Upper lobe of left lung (tissue), 4 donors: ENCODE measurements at regions not wholly inside any gene's neighbourhood (a gene's known extent, or its start where the extent isn't known, plus 50 kb on each side); places are given as distances from the start of the nearest gene placed in this dataset.

Experiments
- EP300 ChIP-seq, 4 donors: sonication (generic); formaldehyde crosslinking; IDR thresholded peaks; one replicate each; pipeline ENCODE4 v1.5.1; 2017; ENCODE audit warnings: antibody characterized with exemption in 4 of 4, control low read depth in 2 of 4
- POLR2A ChIP-seq, 4 donors: fragments of 450-650 bp; IDR thresholded peaks; one replicate each; pipeline ENCODE4 v1.5.1; 2016 to 2017; ENCODE audit warnings: antibody characterized with exemption in 4 of 4, mild to moderate bottlenecking in 2 of 4
- POLR2AphosphoS5 ChIP-seq, 2 donors: sonication (generic); formaldehyde crosslinking; IDR thresholded peaks; one replicate each; pipeline ENCODE4 v1.5.1; 2017; ENCODE audit warnings: antibody characterized with exemption in 2 of 2
- TF ChIP-seq, protein P1 (sequence below), 6 experiments: fragments of 450-650 bp in 4 of 6; fragments of 200-600 bp in 2 of 6; sonication (generic) in 2 of 6; IDR thresholded peaks; one replicate each; pipeline ENCODE4 v1.5.1; 2016 to 2019; ENCODE audit warnings: antibody characterized with exemption in 6 of 6

DNA sequence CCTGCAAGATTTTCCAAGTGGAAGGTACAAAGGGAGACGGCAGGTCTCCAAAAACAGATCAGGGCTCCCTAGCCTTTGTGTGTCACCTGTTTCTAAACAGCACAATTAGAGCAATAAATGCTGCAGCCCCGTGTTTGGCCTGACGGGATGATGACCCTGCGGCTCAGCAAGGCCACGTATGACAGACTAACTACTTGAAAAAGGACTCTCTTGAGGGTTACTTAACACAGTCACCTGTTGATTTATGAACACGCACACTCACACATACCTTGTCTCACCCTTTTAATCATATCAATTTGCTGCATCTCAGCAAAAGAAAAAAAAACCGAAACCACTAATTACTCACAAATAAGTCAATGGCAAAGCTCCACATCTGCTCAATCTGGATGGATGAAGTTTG is 199.6 kb upstream of the GAS1 start:
- TF ChIP-seq, protein P1, sequence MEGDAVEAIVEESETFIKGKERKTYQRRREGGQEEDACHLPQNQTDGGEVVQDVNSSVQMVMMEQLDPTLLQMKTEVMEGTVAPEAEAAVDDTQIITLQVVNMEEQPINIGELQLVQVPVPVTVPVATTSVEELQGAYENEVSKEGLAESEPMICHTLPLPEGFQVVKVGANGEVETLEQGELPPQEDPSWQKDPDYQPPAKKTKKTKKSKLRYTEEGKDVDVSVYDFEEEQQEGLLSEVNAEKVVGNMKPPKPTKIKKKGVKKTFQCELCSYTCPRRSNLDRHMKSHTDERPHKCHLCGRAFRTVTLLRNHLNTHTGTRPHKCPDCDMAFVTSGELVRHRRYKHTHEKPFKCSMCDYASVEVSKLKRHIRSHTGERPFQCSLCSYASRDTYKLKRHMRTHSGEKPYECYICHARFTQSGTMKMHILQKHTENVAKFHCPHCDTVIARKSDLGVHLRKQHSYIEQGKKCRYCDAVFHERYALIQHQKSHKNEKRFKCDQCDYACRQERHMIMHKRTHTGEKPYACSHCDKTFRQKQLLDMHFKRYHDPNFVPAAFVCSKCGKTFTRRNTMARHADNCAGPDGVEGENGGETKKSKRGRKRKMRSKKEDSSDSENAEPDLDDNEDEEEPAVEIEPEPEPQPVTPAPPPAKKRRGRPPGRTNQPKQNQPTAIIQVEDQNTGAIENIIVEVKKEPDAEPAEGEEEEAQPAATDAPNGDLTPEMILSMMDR (IDR thresholded peaks at IDR 0.05): no peak
- no peak for TF ChIP-seq EP300 (IDR thresholded peaks at IDR 0.05)
- no peak for TF ChIP-seq POLR2A (IDR thresholded peaks at IDR 0.05)
- no peak for TF ChIP-seq POLR2AphosphoS5 (IDR thresholded peaks at IDR 0.05)
